Calu3 (cell line): ENCODE measurements at regions not wholly inside any gene's neighbourhood (a gene's known extent, or its start where the extent isn't known, plus 50 kb on each side); places are given as distances from the start of the nearest gene placed in this dataset.

Experiments used
- BruUV-seq: library from RNA; stranded (reverse); fragments of 400-500 nt; replicated peaks from 2 replicates; lab custom pipeline; 2021; lab: Mats Ljungman, UMichigan
- CTCF ChIA-PET: fragments of 300-600 bp; sonication (Branson Sonifier 250); formaldehyde crosslinking; loops from one replicate; lab custom pipeline; 2022; ENCODE audit warnings: antibody characterized with exemption; lab: Charles Lee
- DNase-seq: peaks from one replicate; pipeline ENCODE4 v3.0.0; 2022
- H3K27ac Mint-ChIP-seq: one replicate; pipeline ENCODE4 v1.8.0; 2022; ENCODE audit warnings: mixed read lengths; ENCODE audit not compliant: unreplicated experiment
- H3K27me3 Mint-ChIP-seq: one replicate; pipeline ENCODE4 v1.8.0; 2022; ENCODE audit warnings: mixed read lengths; ENCODE audit not compliant: unreplicated experiment
- H3K36me3 Mint-ChIP-seq: one replicate; pipeline ENCODE4 v1.8.0; 2022; ENCODE audit warnings: mild to moderate bottlenecking, moderate library complexity, mixed read lengths; ENCODE audit not compliant: insufficient read depth, unreplicated experiment
- H3K4me1 Mint-ChIP-seq: one replicate; pipeline ENCODE4 v1.8.0; 2022; ENCODE audit warnings: mild to moderate bottlenecking, low read depth, mixed read lengths; ENCODE audit not compliant: unreplicated experiment
- H3K4me3 Mint-ChIP-seq: one replicate; pipeline ENCODE4 v1.8.0; 2022; ENCODE audit warnings: mild to moderate bottlenecking, low read depth, moderate library complexity, mixed read lengths; ENCODE audit not compliant: unreplicated experiment
- H3K9me3 Mint-ChIP-seq: one replicate; pipeline ENCODE4 v1.8.0; 2022; ENCODE audit warnings: low read depth, mixed read lengths; ENCODE audit not compliant: unreplicated experiment
- intact Hi-C: fragments of 100-400 bp; cut with micrococcal nuclease; formaldehyde crosslinking; loops from one replicate; pipeline ENCODE4 v1.10.0; 2022; ENCODE audit not compliant: unreplicated experiment
- TF ChIP-seq, protein P1 (sequence below): fragments of 200-600 bp; IDR thresholded peaks from one replicate; pipeline ENCODE4 v1.8.0; 2022; ENCODE audit warnings: antibody characterized with exemption; ENCODE audit not compliant: unreplicated experiment

DNA sequence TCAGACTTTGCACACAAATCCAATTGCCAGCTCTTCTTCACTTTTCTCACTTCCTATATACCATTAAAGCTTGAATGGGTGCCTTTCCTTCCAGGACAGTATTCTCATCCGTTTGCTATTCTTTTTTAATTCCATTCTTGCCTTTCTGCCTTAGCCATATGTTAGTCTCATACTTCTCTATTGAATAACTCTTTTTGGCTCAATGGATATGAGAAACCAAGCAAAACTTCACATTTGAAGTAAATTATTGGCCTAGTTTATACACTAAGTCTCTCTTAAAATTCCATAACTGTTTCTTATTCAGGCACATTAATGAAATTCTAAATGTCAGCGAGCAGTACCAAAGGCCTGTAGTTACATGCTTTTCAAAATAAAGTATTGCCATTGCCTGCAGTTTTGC is 129.6 kb upstream of the FRY start:
- Mint-ChIP-seq H3K4me3 (no peak overlapping the region), H3K9me3 (no peaks in the 10 kb centered on the region), H3K27ac (no peak overlapping the region), H3K36me3 (no peaks in the 10 kb centered on the region), H3K4me1 (no peaks in the 10 kb centered on the region), H3K27me3 (no peaks in the 10 kb centered on the region)
- TF ChIP-seq, protein P1, sequence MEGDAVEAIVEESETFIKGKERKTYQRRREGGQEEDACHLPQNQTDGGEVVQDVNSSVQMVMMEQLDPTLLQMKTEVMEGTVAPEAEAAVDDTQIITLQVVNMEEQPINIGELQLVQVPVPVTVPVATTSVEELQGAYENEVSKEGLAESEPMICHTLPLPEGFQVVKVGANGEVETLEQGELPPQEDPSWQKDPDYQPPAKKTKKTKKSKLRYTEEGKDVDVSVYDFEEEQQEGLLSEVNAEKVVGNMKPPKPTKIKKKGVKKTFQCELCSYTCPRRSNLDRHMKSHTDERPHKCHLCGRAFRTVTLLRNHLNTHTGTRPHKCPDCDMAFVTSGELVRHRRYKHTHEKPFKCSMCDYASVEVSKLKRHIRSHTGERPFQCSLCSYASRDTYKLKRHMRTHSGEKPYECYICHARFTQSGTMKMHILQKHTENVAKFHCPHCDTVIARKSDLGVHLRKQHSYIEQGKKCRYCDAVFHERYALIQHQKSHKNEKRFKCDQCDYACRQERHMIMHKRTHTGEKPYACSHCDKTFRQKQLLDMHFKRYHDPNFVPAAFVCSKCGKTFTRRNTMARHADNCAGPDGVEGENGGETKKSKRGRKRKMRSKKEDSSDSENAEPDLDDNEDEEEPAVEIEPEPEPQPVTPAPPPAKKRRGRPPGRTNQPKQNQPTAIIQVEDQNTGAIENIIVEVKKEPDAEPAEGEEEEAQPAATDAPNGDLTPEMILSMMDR = no peak
- intact Hi-C loops = no loop called here
- BruUV-seq = no TSS peak
- CTCF ChIA-PET = no interaction called here
- no peak for DNase-seq

DNA sequence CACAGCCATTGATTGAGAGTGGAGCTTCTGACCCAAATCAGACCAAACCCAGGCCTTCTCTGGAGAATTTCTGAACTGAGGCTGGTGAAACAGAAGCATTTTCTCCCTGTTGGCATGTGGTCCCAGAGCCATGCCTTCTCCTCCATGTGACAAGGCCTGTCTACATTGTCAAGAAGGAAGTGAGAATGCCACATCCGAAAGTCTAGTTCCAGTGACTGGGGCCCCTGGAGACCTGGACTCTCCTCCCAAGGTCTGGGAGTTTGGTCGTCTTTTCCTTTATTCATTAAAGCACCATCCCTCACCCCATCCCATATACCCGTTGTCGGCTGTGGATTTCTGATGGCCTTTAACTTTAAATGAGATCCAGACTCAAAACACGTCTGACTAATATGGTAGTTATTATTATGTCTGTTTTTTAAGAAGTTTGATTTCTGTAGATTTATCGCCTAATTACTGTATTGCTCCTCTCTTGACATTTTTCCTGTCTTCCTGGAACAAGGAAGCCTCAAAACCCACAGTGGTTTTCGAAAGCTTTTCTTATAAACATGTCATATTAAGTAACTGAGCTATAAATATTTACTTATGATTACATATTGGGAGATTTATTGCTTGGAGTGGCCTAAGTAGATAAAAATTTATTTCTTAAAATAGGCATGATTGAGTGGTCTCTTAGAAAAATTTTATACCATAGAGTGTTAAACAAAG is 128.3 kb upstream of the FRY start:
- Mint-ChIP-seq H3K9me3 (no peaks in the 10 kb centered on the region), H3K27me3 (no peaks in the 10 kb centered on the region), H3K4me1 (no peaks in the 10 kb centered on the region), H3K4me3 (no peak overlapping the region), H3K36me3 (no peaks in the 10 kb centered on the region), H3K27ac (no peak overlapping the region)
- TF ChIP-seq, protein P1 = no peak
- intact Hi-C loops = no loop called here
- CTCF ChIA-PET = no interaction called here
- BruUV-seq = no TSS peak
- DNase-seq = no peak

DNA sequence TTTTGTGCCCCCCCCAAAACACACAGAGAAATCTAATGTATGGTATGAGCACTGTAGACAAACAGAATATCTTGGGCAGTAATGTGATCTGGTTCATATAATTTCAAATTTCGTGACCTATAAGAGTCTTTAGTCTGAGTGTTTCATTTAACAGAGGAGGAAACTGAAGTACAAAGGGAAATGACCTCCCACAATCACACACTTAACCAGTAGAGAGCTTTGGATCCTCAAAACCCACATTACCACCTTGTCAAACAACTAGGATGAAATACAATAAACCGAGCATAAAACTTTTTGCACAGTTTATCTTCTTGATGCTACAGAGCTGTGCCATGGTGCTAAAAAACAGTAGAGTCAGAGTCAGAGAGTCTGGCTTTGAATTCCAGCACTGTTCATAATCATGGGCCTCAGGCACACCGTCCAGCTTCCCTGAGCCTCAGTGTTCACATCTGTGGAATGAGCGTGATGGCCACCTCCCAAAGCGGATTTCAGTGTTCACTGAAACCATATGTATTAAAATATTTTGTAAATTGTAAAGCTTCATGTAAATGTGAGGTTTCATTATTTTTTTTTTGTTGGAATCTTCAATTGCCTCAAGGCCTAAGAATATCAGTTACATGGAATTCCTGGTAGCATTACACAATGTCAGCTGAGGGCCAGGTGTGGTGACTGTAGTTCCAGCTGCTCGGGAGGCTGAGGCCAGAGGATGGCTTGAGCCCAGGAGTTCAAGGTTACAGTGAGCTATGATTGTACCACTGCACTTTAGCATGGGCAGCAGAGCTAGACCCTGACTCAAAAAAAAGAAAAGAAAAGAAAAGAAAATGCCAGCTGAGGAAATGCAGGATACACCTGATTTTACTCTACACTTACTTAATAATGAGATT is 126.4 kb upstream of the FRY start:
- Mint-ChIP-seq H3K4me1 (no peaks in the 10 kb centered on the region), H3K4me3 (no peak overlapping the region), H3K9me3 (no peaks in the 10 kb centered on the region), H3K27me3 (no peaks in the 10 kb centered on the region), H3K27ac (no peak overlapping the region), H3K36me3 (no peaks in the 10 kb centered on the region)
- DNase-seq = no peak
- CTCF ChIA-PET = no interaction called here
- intact Hi-C loops = no loop called here
- TF ChIP-seq, protein P1 = no peak
- BruUV-seq = no TSS peak

- no TSS peak for BruUV-seq
- Mint-ChIP-seq H3K36me3 (no peaks in the 10 kb centered on the region), H3K9me3 (no peaks in the 10 kb centered on the region), H3K27me3 (no peaks in the 10 kb centered on the region), H3K4me1 (no peaks in the 10 kb centered on the region), H3K4me3 (no peak overlapping the region), H3K27ac (no peak overlapping the region)
- TF ChIP-seq, protein P1 = no peak
- intact Hi-C loops = no loop called here
- CTCF ChIA-PET = no interaction called here
- DNase-seq = no peak
Measured at GRCh38 chr13:31905961-31906360, 125.6 kb upstream of the FRY start.
